Nephron progenitor cell (in vitro differentiated cells): ENCODE measurements at regions not wholly inside any gene's neighbourhood (a gene's known extent, or its start where the extent isn't known, plus 50 kb on each side); places are given as distances from the start of the nearest gene placed in this dataset.
"Not testable (repeated sequence)": the region's sequence is repeated elsewhere in the genome, so short reads cannot be mapped to it uniquely, and the experiment has no call there.

Experiments used
- DNase-seq: peaks from one replicate; pipeline ENCODE4 v3.0.0; 2021
- H3K27ac Mint-ChIP-seq: 2 replicates; pipeline ENCODE4 v1.8.0; 2021; ENCODE audit warnings: mild to moderate bottlenecking, moderate library complexity, mixed read lengths
- H3K27me3 Mint-ChIP-seq: 2 replicates; pipeline ENCODE4 v1.8.0; 2021; ENCODE audit warnings: mild to moderate bottlenecking, low read depth, mixed read lengths; ENCODE audit not compliant: poor library complexity
- H3K36me3 Mint-ChIP-seq: 2 replicates; pipeline ENCODE4 v1.8.0; 2021; ENCODE audit warnings: low read depth, mixed read lengths
- H3K4me1 Mint-ChIP-seq: 2 replicates; pipeline ENCODE4 v1.8.0; 2021; ENCODE audit warnings: mixed read lengths
- H3K4me3 Mint-ChIP-seq: 2 replicates; pipeline ENCODE4 v1.8.0; 2021; ENCODE audit warnings: mild to moderate bottlenecking, moderate library complexity, mixed read lengths
- H3K9me3 Mint-ChIP-seq: 2 replicates; pipeline ENCODE4 v1.8.0; 2021; ENCODE audit warnings: mild to moderate bottlenecking, moderate library complexity, mixed read lengths
- CTCF ChIP-seq: fragments of 200-600 bp; sonication (generic); IDR thresholded peaks from 2 replicates; pipeline ENCODE4 v1.5.0; 2021; ENCODE audit warnings: antibody characterized with exemption

DNA sequence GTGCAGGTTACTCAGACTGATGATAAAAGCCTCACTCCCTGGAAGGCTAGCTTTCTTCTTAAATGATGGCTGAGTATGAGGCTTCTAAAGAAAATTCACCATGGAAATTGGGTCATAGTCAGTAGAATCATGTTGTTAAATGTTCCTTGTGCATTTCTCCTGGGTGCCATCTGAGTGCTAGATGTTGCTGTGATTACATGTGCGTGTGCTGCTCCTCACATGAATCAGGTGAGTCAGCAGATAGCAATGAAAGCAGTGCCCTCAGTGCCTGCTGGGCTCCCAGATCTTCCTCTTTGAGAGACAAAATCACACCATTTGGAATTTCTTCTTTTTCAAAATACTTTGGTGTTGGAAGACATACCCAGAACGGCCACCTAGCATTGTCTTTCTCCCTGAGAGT is 331.7 kb downstream of the XPNPEP1 start:
- Mint-ChIP-seq H3K4me1 (no peaks in the 10 kb centered on the region), H3K27ac (no peak overlapping the region), H3K9me3 (peaks cover 5% of the 10 kb centered on the region), H3K36me3 (no peaks in the 10 kb centered on the region), H3K4me3 (no peak overlapping the region), H3K27me3 (no peaks in the 10 kb centered on the region)
- no peak for DNase-seq
- no peak for TF ChIP-seq CTCF

- Mint-ChIP-seq H3K27ac (no peak overlapping the region), H3K9me3 (no peaks in the 10 kb centered on the region), H3K4me3 (no peak overlapping the region), H3K36me3 (no peaks in the 10 kb centered on the region), H3K4me1 (no peaks in the 10 kb centered on the region), H3K27me3 (peaks cover 3% of the 10 kb centered on the region)
- TF ChIP-seq CTCF: no peak
- no peak for DNase-seq
Measured at GRCh38 chr10:109588259-109588658, 335.1 kb downstream of the XPNPEP1 start.

DNA sequence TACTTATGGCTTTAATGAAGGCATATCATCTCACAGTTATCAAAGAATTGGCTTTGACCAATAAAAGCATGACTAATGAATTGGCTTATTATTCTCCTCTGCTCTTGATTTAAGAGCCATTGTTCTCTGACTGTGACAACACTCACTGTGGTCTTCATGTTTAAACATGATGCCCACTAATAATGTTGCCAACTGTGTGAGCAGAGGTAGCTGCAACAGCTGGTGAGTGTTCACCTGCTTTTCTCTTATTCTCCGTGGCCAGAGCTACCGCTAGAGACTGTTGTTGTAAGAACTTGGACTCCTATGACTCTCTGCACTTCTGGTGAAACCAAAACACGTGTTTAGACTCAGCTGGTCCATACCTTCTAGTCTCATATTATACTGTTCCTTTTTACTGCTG is 335.9 kb downstream of the XPNPEP1 start:
- H3K36me3 Mint-ChIP-seq: no peaks in the 10 kb centered on the region
- DNase-seq: no peak
- TF ChIP-seq CTCF: no peak
- no peaks in the 10 kb centered on the region for H3K9me3 Mint-ChIP-seq
- peaks cover 3% of the 10 kb centered on the region for H3K27me3 Mint-ChIP-seq
- no peak overlapping the region for H3K4me3 Mint-ChIP-seq
- no peaks in the 10 kb centered on the region for H3K4me1 Mint-ChIP-seq
- H3K27ac Mint-ChIP-seq: no peak overlapping the region

DNA sequence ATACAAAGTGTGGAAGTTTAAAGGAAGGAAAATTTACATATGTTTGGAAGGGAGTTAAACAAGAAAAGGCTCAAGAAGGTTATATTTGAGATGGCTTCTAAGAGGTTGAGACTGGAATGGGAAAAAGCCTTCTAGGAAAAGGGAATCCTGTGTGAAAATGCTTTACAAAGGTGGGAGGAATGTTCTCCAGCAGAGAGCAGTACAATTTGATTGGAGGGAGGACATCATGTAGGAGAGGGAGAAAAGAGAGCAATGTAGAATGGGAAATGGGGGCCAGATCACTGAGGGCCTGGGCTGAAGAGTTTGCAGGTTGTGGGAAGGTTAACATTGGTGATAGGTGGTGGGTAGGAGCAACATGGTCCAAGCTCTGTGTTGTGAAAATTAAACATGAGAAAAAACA is 366.9 kb downstream of the XPNPEP1 start:
- TF ChIP-seq CTCF: no peak
- no peaks in the 10 kb centered on the region for H3K4me1 Mint-ChIP-seq
- peaks cover 12% of the 10 kb centered on the region for H3K9me3 Mint-ChIP-seq
- peaks cover 3% of the 10 kb centered on the region for H3K27me3 Mint-ChIP-seq
- no peak for DNase-seq
- no peaks in the 10 kb centered on the region for H3K36me3 Mint-ChIP-seq
- H3K27ac Mint-ChIP-seq: no peak overlapping the region
- H3K4me3 Mint-ChIP-seq: no peak overlapping the region

DNA sequence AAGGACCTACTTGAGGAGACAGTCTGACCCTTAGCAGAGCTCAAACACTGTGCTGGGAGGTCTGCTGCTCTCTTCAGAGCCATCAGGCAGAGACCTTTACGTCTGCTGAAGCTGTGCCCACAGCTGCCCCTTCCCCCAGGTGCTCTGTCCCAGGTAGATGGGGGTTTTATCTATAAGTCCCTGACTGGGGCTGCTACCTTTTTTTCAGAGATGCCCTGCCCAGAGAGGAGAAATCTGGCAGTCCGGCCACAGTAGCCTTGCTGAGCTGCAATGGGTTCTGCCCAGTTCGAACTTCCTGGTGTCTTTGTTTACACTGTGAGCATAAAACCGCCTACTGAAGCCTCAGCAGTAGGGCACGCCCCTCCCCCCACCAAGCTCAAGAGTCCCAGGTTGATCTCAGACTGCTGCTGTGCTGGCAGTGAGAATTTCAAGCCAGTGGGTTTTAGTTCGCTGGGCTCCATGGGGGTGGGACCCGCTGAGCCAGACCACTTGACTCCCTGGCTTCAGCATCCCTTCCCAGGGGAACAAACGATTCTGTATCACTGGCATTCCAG is 381.2 kb downstream of the XPNPEP1 start:
- peak; percentile 38 for DNase-seq
- not testable (repeated sequence) for H3K27ac Mint-ChIP-seq, H3K4me1 Mint-ChIP-seq, H3K36me3 Mint-ChIP-seq, H3K9me3 Mint-ChIP-seq, H3K27me3 Mint-ChIP-seq
- H3K4me3 Mint-ChIP-seq: peak overlapping the region; percentile 5

DNA sequence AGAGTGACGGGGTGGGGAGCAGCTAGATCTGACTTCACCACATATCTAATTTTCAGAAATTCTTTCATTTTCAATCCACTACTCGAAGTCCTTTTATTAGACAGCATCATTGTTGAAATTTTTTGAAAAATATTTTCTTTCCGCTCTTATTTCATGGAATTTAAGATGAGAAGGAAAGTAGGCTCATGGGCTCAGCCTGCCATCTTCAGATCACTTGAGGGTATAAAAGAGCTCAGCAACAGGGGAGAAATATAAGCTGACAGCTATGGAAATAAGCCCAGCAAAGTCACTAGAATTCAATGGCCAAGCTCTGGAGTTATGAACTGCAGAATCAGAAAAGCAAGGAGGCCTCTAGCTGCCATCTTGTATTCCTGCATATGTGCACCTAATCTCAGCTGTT is 389.1 kb downstream of the XPNPEP1 start:
- no peak for TF ChIP-seq CTCF
- peaks cover 8% of the 10 kb centered on the region for H3K27me3 Mint-ChIP-seq
- no peak overlapping the region for H3K4me3 Mint-ChIP-seq
- H3K4me1 Mint-ChIP-seq: no peaks in the 10 kb centered on the region
- peaks cover 40% of the 10 kb centered on the region for H3K9me3 Mint-ChIP-seq
- no peak for DNase-seq
- H3K36me3 Mint-ChIP-seq: no peaks in the 10 kb centered on the region
- no peak overlapping the region for H3K27ac Mint-ChIP-seq
